ENCODE measurements at regions not wholly inside any gene's neighbourhood (a gene's known extent, or its start where the extent isn't known, plus 50 kb on each side); places are given as distances from the start of the nearest gene placed in this dataset.
A peak's percentile ranks its signal among the peaks of the same experiment; 100 is the strongest.

- Mint-ChIP-seq H3K36me3 (no peaks in the 10 kb centered on the region), H3K27ac (no peak overlapping the region), H3K4me1 (peaks cover 2% of the 10 kb centered on the region), H3K27me3 (ENCODE audit: low read depth in 3 of 3) (peaks cover 22 to 43% (median 28%) of the 10 kb centered on the region in 3 donors), H3K4me3 (peak overlapping the region in 1 of 2 donors; percentile 1), H3K9me3 (peaks cover 0 to 3% (median 0%) of the 10 kb centered on the region in 7 donors)
- Histone ChIP-seq H3K27ac (ENCODE audit: low read depth in 1 of 2, low read length in 2 of 2) (no peak overlapping the region), H3K9ac (ENCODE audit: insufficient read depth, low read length, poor library complexity, severe bottlenecking) (no peak overlapping the region), H3K27me3 (ENCODE audit: control insufficient read depth in 2 of 2, insufficient read depth in 2 of 2, low read length in 2 of 2) (peaks cover 0 to 18% of the 10 kb centered on the region in 2 donors), H3K9me3 (replicated peaks in 1 of 2; ENCODE audit: control insufficient read depth in 1 of 2, insufficient read depth in 1 of 2, low read length in 2 of 2) (no peaks in the 10 kb centered on the region), H3K4me1 (ENCODE audit: control insufficient read depth in 1 of 2, insufficient read depth in 2 of 2, low read length in 2 of 2) (no peaks in the 10 kb centered on the region), H3K4me3 (replicated peaks in 1 of 3; ENCODE audit: low read depth in 2 of 3, low read length in 3 of 3) (no peak overlapping the region), H3K36me3 (replicated peaks in 1 of 2; ENCODE audit: control insufficient read depth in 1 of 2, insufficient read depth in 2 of 2, low read length in 2 of 2) (no peaks in the 10 kb centered on the region), H3K4me2 (replicated peaks; ENCODE audit: extremely low read depth, low read length, poor library complexity, severe bottlenecking) (no peak overlapping the region), H2AFZ (ENCODE audit: insufficient read depth, low read depth, low read length, poor library complexity, severe bottlenecking) (no peak overlapping the region), H4K20me1 (ENCODE audit: insufficient read depth, low read length) (no peaks in the 10 kb centered on the region), H3K79me2 (ENCODE audit: insufficient read depth, low read length) (no peaks in the 10 kb centered on the region)
- TF ChIP-seq CTCF (IDR thresholded peaks at IDR 0.05), result no peak
- intact Hi-C loops (cut with micrococcal nuclease), result loop anchor here in 1 of 2 donors (2.0 to 5.0 kb wide), 2 partner anchors 671 to 819 kb away; no protein-coding TSS in a partner anchor
- no peak for DNase-seq
- 90% methylated on average over 14 of the region's 14 CpGs for WGBS (ENCODE audit: insufficient coverage)
These were observed 98.4 kb upstream of the MVB12B start for GRCh38 chr9:126228111-126228780.

GRCh38 chr9:126228781-126229444 is 97.7 kb upstream of the MVB12B start:
- H3K4me3 ChIP-seq (replicated peaks in 1 of 3; ENCODE audit: low read depth in 2 of 3, low read length in 3 of 3), result no peak overlapping the region
- TF ChIP-seq CTCF (IDR thresholded peaks at IDR 0.05), result peak; percentile 87
- Mint-ChIP-seq H3K27me3 (ENCODE audit: low read depth in 3 of 3) (peaks cover 15 to 37% (median 22%) of the 10 kb centered on the region in 3 donors), H3K4me1 (peaks cover 2% of the 10 kb centered on the region), H3K9me3 (peaks cover 0 to 3% (median 0%) of the 10 kb centered on the region in 7 donors), H3K36me3 (no peaks in the 10 kb centered on the region), H3K27ac (no peak overlapping the region), H3K4me3 (no peak overlapping the region)
- no peak overlapping the region for H3K27ac ChIP-seq (ENCODE audit: low read depth in 1 of 2, low read length in 2 of 2)
- no peak overlapping the region for H3K9ac ChIP-seq (ENCODE audit: insufficient read depth, low read length, poor library complexity, severe bottlenecking)
- 26% methylated on average over 15 of the region's 19 CpGs for WGBS (ENCODE audit: insufficient coverage)
- H4K20me1 ChIP-seq (ENCODE audit: insufficient read depth, low read length), result no peaks in the 10 kb centered on the region
- no peaks in the 10 kb centered on the region for H3K36me3 ChIP-seq (replicated peaks in 1 of 2; ENCODE audit: control insufficient read depth in 1 of 2, insufficient read depth in 2 of 2, low read length in 2 of 2)
- no peaks in the 10 kb centered on the region for H3K4me1 ChIP-seq (ENCODE audit: control insufficient read depth in 1 of 2, insufficient read depth in 2 of 2, low read length in 2 of 2)
- peak; percentile 27 to 45 (median 41) for DNase-seq
- H3K9me3 ChIP-seq (replicated peaks in 1 of 2; ENCODE audit: control insufficient read depth in 1 of 2, insufficient read depth in 1 of 2, low read length in 2 of 2), result no peaks in the 10 kb centered on the region
- H3K27me3 ChIP-seq (ENCODE audit: control insufficient read depth in 2 of 2, insufficient read depth in 2 of 2, low read length in 2 of 2), result peaks cover 0 to 11% of the 10 kb centered on the region in 2 donors
- intact Hi-C loops (cut with micrococcal nuclease), result loop anchor here (1.0 to 5.0 kb wide), 3 partner anchors 672 to 821 kb away; no protein-coding TSS in a partner anchor
- no peak overlapping the region for H2AFZ ChIP-seq (ENCODE audit: insufficient read depth, low read depth, low read length, poor library complexity, severe bottlenecking)
- H3K79me2 ChIP-seq (ENCODE audit: insufficient read depth, low read length), result no peaks in the 10 kb centered on the region
- H3K4me2 ChIP-seq (replicated peaks; ENCODE audit: extremely low read depth, low read length, poor library complexity, severe bottlenecking), result no peak overlapping the region

All from CD14-positive monocyte (primary cell).